HG02943 (cell line): ENCODE measurements at regions not wholly inside any gene's neighbourhood (a gene's known extent, or its start where the extent isn't known, plus 50 kb on each side); places are given as distances from the start of the nearest gene placed in this dataset.

Source experiments
- ATAC-seq: cut with Tn5 transposase; IDR thresholded peaks from one replicate; pipeline ENCODE4 v1.9.1; 2021; ENCODE audit warnings: mild to moderate bottlenecking, low read depth, moderate library complexity; ENCODE audit not compliant: unreplicated experiment

- ATAC-seq, result no peak
These were observed 587.9 kb upstream of the KIRREL3 start for GRCh38 chr11:127588431-127588830.

DNA sequence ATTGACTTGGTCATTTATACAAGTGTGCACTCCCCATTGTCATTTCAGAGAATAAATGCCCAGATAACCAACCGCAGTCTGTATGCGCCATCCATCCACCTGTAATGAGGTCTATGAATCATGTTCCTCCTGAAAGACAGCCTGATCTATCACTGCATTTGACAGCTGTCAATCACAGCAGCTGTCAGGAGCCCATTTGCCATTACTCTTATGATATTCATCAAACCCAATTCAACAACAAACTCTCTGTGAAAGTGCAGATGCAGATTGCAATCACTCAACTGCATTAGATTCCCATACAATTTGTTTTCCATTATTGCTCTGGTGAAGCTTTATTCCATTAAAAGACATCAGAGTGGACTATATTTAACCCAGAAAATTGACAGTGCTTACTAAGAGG is 586.9 kb upstream of the KIRREL3 start:
- ATAC-seq, result no peak

- ATAC-seq, result no peak
These were observed 575.6 kb upstream of the KIRREL3 start for GRCh38 chr11:127576210-127576609.

DNA sequence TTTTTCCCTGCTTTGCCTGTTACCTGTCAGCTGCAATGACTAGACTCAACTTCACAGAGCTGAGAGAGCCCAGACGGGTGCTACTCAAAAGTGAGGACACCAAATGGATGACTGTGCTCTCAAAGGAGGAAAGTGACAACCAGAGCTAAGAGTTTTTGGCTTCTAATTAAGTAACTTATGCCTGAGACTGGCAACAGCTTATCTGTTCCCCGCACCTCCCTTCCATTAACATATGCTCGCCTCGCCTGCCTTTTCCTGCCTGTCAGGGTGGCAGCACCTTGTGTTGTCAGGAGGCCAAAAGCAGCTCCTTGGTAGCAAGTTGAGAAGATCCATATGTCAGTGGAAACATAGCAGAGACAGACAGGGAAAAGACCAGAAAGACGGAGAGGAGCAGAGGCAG is 573.9 kb upstream of the KIRREL3 start:
- ATAC-seq, result no peak

DNA sequence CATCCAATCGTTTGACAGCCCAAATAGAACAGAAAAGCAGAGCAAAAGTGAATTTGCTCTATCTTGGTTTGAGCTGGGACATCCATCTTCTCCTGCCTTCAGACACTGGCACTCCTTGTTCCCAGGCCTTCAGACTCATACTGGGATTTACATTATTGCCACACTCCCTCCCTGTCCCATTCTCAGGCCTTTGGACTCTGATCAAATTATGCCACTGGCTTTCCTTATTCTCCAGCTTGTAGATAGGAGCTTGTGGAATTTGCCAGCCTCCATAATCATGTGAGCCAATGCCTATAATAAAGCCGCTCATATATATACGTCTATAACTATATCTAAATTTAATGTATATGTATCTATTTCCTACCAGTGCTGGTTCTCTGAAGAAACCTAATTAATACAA is 568.3 kb upstream of the KIRREL3 start:
- no peak for ATAC-seq

GRCh38 chr11:127567237-127567932 is 566.8 kb upstream of the KIRREL3 start:
- no peak for ATAC-seq

DNA sequence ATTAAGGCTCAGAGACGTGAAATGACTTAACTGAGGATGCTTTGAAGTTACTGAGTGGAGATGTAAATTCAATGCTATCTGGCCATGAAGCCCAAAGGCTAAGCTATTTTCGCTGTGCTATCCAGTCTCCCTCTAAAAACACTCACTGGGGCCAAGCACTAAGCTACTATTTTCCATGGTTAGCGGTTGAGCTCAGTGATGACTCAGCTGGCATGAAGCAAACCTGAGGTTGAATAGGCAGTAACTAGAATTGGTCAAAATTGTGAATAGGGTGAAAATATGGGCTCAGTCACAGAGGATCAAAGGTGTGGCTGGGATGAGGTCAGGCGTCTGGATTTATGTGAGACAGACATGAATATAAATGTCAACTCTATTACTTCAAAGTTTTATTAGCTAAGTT is 564.2 kb upstream of the KIRREL3 start:
- no peak for ATAC-seq

- ATAC-seq, result no peak
These were observed 559.4 kb upstream of the KIRREL3 start for GRCh38 chr11:127559978-127560377.

DNA sequence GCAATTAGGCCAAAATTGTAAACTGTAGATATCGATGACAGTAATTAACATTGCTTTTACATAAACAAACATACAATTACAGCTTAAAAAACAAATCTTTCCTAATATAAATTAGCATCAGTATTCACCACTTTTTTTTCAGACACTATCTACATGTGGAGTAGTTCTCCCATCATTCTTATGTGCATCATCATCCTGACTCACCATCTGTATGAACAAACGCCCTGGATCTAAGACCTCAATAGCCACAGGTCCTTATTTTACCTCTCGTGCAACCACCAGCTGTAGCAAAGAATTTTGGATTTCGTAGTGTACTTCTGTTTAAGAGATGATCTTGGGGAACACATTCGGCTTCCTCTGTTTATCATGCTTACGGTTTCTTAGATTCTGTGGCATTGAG is 551.9 kb upstream of the KIRREL3 start:
- no peak for ATAC-seq

GRCh38 chr11:127531167-127531566 is 530.6 kb upstream of the KIRREL3 start:
- no peak for ATAC-seq

DNA sequence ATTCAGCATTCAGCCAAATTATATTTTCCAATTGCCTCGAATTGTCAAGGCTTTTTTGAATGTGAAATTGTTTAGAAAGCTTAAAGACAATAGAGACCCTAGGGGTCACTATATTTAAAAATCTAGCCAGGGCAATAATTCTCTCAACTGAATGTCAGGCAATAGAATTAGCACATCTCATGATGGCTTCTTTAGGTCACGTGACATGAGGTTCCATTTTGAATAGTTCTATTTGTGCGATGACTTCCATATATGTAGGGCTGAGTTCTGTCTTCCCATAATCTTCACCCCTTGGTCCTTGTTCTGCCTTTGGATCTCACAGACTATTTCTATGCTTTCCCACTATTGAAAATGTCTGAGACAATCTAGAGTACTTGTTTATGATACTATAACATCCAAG is 527.7 kb upstream of the KIRREL3 start:
- ATAC-seq, result no peak

DNA sequence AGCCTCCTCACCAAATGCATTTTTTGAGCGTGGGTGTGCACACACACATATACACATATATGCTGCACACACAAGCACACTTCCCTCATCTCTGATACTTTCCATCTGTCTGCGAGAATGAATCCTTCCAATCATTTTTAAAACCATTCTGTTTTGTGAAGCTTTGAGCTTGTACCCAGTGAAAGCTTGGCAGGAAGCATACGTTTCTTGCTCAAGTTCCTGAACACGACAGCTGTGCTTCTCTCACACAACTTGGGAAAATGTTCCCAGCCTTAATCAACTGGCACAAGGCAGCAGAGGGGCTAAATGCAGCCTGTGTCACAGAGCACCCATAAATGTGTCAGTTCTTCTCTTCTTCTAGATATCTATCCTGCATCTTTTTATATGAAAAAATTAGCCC is 524.0 kb upstream of the KIRREL3 start:
- ATAC-seq, result no peak

DNA sequence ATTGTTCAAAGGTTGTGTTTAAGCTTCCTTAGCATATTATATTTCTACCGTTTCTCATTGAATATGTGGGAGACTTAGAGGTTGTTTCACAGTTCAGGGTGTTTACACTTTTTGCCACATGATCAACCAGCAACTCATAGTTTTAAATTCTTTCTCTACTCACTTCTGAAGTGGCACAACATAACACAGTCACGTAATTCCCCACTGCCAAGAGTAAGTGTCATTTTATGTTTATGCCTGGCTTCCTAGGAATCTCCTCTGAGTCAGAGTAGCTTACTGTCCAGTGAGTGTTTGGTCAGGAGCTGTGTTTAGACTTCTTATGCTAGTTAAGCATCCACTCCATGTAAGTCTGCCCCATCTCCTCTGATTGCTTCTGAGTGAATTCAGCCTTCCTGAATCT is 520.8 kb upstream of the KIRREL3 start:
- ATAC-seq, result no peak

DNA sequence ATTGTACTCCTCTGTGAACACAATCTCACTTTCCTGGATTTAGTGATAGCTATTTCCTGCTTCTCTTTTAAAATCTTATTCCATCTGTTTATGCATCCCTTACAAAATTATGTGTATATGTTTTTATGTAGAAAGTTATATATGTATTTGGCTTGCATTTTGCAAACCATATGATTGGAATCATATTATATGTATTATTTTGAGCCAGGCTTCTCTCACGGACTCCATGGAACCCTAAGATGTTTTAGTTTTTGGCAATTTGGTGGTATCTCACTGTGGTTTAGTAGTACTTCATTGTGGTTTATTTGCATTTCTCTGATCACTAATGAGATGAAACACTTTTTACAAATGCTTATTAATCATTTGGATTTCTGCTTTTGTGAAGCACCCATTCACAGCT is 507.3 kb upstream of the KIRREL3 start:
- ATAC-seq, result no peak

GRCh38 chr11:127506647-127507046 is 506.1 kb upstream of the KIRREL3 start:
- ATAC-seq, result no peak

- no peak for ATAC-seq
These were observed 505.6 kb upstream of the KIRREL3 start for GRCh38 chr11:127506126-127506525.

GRCh38 chr11:127496165-127496564 is 495.6 kb upstream of the KIRREL3 start:
- no peak for ATAC-seq

- no peak for ATAC-seq
These were observed 492.9 kb upstream of the KIRREL3 start for GRCh38 chr11:127493330-127494022.

DNA sequence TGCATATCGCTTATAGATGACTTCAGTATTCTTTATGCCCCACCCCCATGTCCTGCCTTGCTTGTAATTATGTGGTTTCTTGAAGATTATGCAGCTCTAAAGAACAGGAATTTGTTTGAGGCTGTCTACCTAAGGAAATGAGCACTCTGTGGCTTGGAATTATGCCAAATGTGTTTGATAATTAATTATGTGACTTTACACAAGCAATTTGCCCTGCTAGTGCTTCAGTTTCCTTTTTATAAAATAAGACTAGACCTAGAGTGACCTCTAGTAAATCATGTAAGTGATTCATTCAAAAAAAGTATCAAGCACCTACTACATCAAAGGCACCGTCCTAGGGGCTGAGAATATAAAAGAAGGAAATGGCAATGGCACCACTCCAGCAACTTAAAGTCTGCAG is 491.5 kb upstream of the KIRREL3 start:
- no peak for ATAC-seq

GRCh38 chr11:127491589-127491988 is 491.0 kb upstream of the KIRREL3 start:
- no peak for ATAC-seq

DNA sequence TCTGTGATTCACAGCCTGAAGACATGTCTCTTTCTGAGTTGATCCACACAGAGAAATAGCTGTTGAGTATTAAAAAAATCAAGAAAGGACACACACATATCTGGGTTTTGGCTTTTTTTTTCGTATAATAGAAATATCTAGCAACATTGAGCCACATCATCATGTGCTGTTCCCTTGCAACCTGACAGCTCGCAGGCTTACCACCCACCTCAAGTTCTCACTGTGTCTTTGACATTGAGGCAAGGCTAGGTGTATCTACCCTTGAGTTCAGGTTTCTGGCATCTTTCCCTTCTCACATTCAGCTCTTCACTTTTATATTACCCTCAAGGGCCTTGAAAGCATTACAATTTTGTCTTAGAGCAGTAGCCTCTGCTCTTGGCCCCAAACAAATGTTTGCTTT is 490.3 kb upstream of the KIRREL3 start:
- no peak for ATAC-seq

DNA sequence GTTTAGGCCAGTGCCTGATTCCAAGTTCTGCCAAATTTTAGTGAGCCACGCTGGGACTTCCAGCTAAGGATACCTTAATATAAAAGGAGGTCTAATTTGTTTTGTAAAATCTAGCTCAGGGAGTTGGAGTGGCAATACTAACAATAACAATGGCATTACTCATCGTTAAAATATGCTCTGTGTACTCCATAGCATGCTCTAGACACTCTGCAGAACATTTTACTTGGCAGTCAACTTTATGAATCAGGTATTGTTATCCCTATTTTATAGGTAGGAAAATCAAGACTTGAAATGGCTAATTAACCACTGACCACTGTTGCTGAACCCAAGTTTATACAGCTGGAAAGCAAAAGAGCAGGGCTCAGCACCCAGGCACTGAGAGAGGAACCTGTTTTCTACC is 485.0 kb upstream of the KIRREL3 start:
- ATAC-seq, result no peak
